IMR-90 (cell line): ENCODE measurements at regions not wholly inside any gene's neighbourhood (a gene's known extent, or its start where the extent isn't known, plus 50 kb on each side); places are given as distances from the start of the nearest gene placed in this dataset.

Experiments
- CEBPB ChIP-seq: IDR thresholded peaks from 2 replicates; pipeline ENCODE4 v1.6.1; 2012; ENCODE audit warnings: low read depth, low read length, improper control_type of control experiment
- CHD1 ChIP-seq: IDR thresholded peaks from 2 replicates; pipeline ENCODE4 v1.6.1; 2012; ENCODE audit warnings: low read depth, low read length, improper control_type of control experiment
- MAFK ChIP-seq: IDR thresholded peaks from 2 replicates; pipeline ENCODE4 v1.6.1; 2012; ENCODE audit warnings: low read depth, low read length, improper control_type of control experiment
- MAZ ChIP-seq: IDR thresholded peaks from 2 replicates; pipeline ENCODE4 v1.6.1; 2012; ENCODE audit warnings: low read depth, mild to moderate bottlenecking, low read length, improper control_type of control experiment, moderate library complexity, borderline replicate concordance
- MXI1 ChIP-seq: IDR thresholded peaks from 2 replicates; pipeline ENCODE4 v1.6.1; 2012; ENCODE audit warnings: low read depth, mild to moderate bottlenecking, low read length, moderate library complexity, borderline replicate concordance
- POLR2A ChIP-seq: IDR thresholded peaks from 2 replicates; pipeline ENCODE4 v1.6.1; 2012; ENCODE audit warnings: mild to moderate bottlenecking, low read depth, low read length
- RAD21 ChIP-seq: IDR thresholded peaks from 2 replicates; pipeline ENCODE4 v1.6.1; 2012; ENCODE audit warnings: low read length, improper control_type of control experiment
- RFX5 ChIP-seq: IDR thresholded peaks from 2 replicates; pipeline ENCODE4 v1.8.0; 2012; ENCODE audit warnings: low read depth, mild to moderate bottlenecking, low read length, moderate library complexity
- USF2 ChIP-seq: fragments of 150-350 bp; IDR thresholded peaks from 2 replicates; pipeline ENCODE4 v1.6.1; 2017; ENCODE audit warnings: mild to moderate bottlenecking, antibody characterized with exemption, low read length, low read depth
- TF ChIP-seq, protein P1 (sequence below): conservative IDR thresholded peaks from 2 replicates; pipeline ENCODE4 v1.5.1; 2012; ENCODE audit warnings: mild to moderate bottlenecking, low read depth, low read length, improper control_type of control experiment
- TF ChIP-seq, protein P2 (sequence below): fragments of 150-350 bp; IDR thresholded peaks from 2 replicates; pipeline ENCODE4 v1.6.1; 2016; ENCODE audit warnings: low read depth, mild to moderate bottlenecking, low read length, moderate library complexity, borderline replicate concordance

GRCh38 chr10:23912884-23913404, 296.0 kb upstream of the KIAA1217 start:
- no peak for TF ChIP-seq MAFK
- TF ChIP-seq, protein P1, sequence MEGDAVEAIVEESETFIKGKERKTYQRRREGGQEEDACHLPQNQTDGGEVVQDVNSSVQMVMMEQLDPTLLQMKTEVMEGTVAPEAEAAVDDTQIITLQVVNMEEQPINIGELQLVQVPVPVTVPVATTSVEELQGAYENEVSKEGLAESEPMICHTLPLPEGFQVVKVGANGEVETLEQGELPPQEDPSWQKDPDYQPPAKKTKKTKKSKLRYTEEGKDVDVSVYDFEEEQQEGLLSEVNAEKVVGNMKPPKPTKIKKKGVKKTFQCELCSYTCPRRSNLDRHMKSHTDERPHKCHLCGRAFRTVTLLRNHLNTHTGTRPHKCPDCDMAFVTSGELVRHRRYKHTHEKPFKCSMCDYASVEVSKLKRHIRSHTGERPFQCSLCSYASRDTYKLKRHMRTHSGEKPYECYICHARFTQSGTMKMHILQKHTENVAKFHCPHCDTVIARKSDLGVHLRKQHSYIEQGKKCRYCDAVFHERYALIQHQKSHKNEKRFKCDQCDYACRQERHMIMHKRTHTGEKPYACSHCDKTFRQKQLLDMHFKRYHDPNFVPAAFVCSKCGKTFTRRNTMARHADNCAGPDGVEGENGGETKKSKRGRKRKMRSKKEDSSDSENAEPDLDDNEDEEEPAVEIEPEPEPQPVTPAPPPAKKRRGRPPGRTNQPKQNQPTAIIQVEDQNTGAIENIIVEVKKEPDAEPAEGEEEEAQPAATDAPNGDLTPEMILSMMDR: no peak
- TF ChIP-seq CHD1: no peak
- TF ChIP-seq USF2: no peak
- TF ChIP-seq POLR2A: no peak
- TF ChIP-seq, protein P2, sequence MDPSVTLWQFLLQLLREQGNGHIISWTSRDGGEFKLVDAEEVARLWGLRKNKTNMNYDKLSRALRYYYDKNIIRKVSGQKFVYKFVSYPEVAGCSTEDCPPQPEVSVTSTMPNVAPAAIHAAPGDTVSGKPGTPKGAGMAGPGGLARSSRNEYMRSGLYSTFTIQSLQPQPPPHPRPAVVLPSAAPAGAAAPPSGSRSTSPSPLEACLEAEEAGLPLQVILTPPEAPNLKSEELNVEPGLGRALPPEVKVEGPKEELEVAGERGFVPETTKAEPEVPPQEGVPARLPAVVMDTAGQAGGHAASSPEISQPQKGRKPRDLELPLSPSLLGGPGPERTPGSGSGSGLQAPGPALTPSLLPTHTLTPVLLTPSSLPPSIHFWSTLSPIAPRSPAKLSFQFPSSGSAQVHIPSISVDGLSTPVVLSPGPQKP: no peak
- no peak for TF ChIP-seq CEBPB
- no peak for TF ChIP-seq RAD21
- no peak for TF ChIP-seq RFX5
- no peak for TF ChIP-seq MAZ
- no peak for TF ChIP-seq MXI1
